HL-60 (cell line): ENCODE measurements at regions not wholly inside any gene's neighbourhood (a gene's known extent, or its start where the extent isn't known, plus 50 kb on each side); places are given as distances from the start of the nearest gene placed in this dataset.

ENCODE experiments used
- DNase-seq, 2 experiments: peaks; one replicate each; pipeline ENCODE4 v3.0.0-alpha.2; 2010 to 2020; ENCODE audit warnings: low read depth in 1 of 2, low spot score in 1 of 2
- H3K27ac ChIP-seq: fragments of 250-450 bp; sonication (Bioruptor Pico); replicated peaks from 2 replicates; pipeline ENCODE4 v1.5.1; 2020; ENCODE audit warnings: mild to moderate bottlenecking, moderate library complexity
- H3K27me3 ChIP-seq: fragments of 250-450 bp; sonication (Bioruptor Pico); 2 replicates; pipeline ENCODE4 v1.5.1; 2021; ENCODE audit warnings: mild to moderate bottlenecking, moderate library complexity; ENCODE audit not compliant: insufficient read depth, poor library complexity, severe bottlenecking
- H3K4me3 ChIP-seq: replicated peaks from 2 replicates; pipeline ENCODE4 v1.5.1; 2011; ENCODE audit warnings: mild to moderate bottlenecking, control low read depth, low read length; ENCODE audit not compliant: insufficient read depth
- GABPA ChIP-seq: IDR thresholded peaks from 2 replicates; pipeline ENCODE4 v1.6.1; 2012; ENCODE audit warnings: low read depth
- POLR2AphosphoS5 ChIP-seq: IDR thresholded peaks from 2 replicates; pipeline ENCODE4 v1.6.1; 2012; ENCODE audit warnings: low read depth
- SPI1 ChIP-seq: IDR thresholded peaks from 2 replicates; pipeline ENCODE4 v1.6.1; 2012; ENCODE audit warnings: low read depth, mild to moderate bottlenecking, borderline replicate concordance
- TF ChIP-seq, protein P1 (sequence below): IDR thresholded peaks from one replicate; pipeline ENCODE4 v1.5.1; 2011; ENCODE audit warnings: low read length, control low read depth, inconsistent platforms; ENCODE audit not compliant: insufficient read depth
- TF ChIP-seq, protein P2 (sequence below): IDR thresholded peaks from 2 replicates; pipeline ENCODE4 v1.6.1; 2012; ENCODE audit warnings: low read depth; ENCODE audit not compliant: insufficient replicate concordance

DNA sequence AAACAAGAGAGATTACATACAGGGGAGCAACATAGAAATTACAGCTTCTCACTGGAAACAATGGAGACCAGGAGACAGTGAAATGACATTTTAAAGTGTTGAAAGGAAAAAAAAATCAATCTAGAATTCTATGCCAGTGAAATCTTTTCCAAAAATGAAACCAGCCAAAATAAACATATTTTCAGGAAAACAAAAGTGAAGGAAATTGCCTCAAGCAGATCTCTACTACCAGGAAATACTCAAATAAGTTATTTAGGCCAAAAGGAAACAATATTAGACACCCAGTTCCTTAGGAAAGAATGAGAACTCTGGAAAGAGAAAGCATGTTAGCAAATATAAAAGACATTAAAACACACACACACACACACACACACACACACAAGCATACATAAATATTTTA, 339.9 kb upstream of the NCKAP5 start:
- DNase-seq = no peak
- TF ChIP-seq SPI1 = no peak
- H3K27ac ChIP-seq = no peak overlapping the region

DNA sequence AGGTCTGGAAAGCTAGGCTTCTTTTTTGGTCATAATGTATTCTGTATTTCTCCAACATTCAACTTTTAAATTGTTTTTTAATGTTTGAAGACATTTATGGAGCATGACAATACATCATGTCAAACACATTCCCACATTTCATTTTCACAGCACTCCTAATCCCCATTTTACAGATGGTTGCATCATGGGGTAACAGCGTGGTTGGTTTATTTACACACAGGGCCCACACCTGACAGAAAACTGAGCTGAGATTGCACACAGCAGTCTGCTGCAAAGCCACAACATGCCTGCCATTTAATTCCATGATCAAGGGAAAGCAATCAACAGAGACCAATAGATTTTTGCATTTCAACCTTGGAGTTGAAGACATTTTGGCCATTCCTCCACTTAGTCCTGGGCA, 335.7 kb upstream of the MGAT5 start:
- Histone ChIP-seq H3K27me3 (no peaks in the 10 kb centered on the region), H3K27ac (no peak overlapping the region), H3K4me3 (no peak overlapping the region)
- TF ChIP-seq SPI1 (no peak), GABPA (no peak), POLR2AphosphoS5 (no peak)
- TF ChIP-seq, protein P1, sequence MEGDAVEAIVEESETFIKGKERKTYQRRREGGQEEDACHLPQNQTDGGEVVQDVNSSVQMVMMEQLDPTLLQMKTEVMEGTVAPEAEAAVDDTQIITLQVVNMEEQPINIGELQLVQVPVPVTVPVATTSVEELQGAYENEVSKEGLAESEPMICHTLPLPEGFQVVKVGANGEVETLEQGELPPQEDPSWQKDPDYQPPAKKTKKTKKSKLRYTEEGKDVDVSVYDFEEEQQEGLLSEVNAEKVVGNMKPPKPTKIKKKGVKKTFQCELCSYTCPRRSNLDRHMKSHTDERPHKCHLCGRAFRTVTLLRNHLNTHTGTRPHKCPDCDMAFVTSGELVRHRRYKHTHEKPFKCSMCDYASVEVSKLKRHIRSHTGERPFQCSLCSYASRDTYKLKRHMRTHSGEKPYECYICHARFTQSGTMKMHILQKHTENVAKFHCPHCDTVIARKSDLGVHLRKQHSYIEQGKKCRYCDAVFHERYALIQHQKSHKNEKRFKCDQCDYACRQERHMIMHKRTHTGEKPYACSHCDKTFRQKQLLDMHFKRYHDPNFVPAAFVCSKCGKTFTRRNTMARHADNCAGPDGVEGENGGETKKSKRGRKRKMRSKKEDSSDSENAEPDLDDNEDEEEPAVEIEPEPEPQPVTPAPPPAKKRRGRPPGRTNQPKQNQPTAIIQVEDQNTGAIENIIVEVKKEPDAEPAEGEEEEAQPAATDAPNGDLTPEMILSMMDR = no peak
- TF ChIP-seq, protein P2, sequence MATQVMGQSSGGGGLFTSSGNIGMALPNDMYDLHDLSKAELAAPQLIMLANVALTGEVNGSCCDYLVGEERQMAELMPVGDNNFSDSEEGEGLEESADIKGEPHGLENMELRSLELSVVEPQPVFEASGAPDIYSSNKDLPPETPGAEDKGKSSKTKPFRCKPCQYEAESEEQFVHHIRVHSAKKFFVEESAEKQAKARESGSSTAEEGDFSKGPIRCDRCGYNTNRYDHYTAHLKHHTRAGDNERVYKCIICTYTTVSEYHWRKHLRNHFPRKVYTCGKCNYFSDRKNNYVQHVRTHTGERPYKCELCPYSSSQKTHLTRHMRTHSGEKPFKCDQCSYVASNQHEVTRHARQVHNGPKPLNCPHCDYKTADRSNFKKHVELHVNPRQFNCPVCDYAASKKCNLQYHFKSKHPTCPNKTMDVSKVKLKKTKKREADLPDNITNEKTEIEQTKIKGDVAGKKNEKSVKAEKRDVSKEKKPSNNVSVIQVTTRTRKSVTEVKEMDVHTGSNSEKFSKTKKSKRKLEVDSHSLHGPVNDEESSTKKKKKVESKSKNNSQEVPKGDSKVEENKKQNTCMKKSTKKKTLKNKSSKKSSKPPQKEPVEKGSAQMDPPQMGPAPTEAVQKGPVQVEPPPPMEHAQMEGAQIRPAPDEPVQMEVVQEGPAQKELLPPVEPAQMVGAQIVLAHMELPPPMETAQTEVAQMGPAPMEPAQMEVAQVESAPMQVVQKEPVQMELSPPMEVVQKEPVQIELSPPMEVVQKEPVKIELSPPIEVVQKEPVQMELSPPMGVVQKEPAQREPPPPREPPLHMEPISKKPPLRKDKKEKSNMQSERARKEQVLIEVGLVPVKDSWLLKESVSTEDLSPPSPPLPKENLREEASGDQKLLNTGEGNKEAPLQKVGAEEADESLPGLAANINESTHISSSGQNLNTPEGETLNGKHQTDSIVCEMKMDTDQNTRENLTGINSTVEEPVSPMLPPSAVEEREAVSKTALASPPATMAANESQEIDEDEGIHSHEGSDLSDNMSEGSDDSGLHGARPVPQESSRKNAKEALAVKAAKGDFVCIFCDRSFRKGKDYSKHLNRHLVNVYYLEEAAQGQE = no peak
- no peak for DNase-seq

More for the DNA sequence above, 339.9 kb upstream of the NCKAP5 start:
- Histone ChIP-seq H3K27me3 (no peaks in the 10 kb centered on the region), H3K4me3 (no peak overlapping the region)

DNA sequence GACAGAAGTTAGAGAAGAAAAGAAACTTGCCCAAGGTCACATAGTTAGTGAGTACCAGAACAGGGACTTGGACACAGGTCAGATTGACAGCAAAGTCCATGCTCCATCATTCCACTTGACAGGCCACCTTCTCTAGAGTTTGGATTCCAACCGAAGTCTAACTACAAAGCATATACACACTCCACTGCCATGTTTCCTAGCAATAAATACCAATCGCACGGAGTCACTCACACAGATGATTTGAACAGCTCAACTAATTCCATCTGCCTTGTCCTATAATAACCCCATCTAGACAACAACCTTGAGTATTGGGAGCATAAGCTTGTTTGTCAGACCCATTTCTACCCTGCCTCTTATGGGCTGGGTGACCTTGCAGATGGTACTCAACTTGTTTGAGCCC, 334.6 kb upstream of the MGAT5 start:
- no peaks in the 10 kb centered on the region for H3K27me3 ChIP-seq
- no peak overlapping the region for H3K4me3 ChIP-seq
- H3K27ac ChIP-seq = no peak overlapping the region
- no peak for DNase-seq
- TF ChIP-seq GABPA (no peak), SPI1 (no peak), POLR2AphosphoS5 (no peak)
- TF ChIP-seq, protein P2 = no peak
- TF ChIP-seq, protein P1 = no peak

DNA sequence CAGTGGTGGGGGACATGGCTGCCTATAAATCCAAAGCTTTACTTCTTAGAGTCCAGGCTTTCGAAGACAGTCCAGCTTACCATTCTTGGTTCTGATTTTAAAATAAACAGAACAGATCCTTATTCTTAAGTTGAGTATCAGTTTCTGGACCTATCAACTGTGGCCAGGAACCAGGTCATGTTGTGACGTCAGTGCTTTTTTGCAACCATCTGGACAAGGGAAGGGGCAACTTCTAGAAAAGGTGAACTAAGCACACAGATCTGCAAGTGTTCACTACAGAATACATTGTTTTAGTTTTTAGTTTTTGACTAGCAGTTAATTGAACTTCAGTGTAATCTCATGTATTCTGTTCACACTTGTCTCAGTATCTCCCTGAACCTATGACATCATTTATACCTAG, 326.0 kb upstream of the MGAT5 start:
- H3K27me3 ChIP-seq = peaks cover 5% of the 10 kb centered on the region
- no peak for DNase-seq
- TF ChIP-seq, protein P1 = no peak
- TF ChIP-seq POLR2AphosphoS5 = no peak
- TF ChIP-seq SPI1 = no peak
- TF ChIP-seq, protein P2 = no peak
- H3K27ac ChIP-seq = no peak overlapping the region
- no peak overlapping the region for H3K4me3 ChIP-seq
